ENCODE measurements at regions not wholly inside any gene's neighbourhood (a gene's known extent, or its start where the extent isn't known, plus 50 kb on each side); places are given as distances from the start of the nearest gene placed in this dataset.

DNA sequence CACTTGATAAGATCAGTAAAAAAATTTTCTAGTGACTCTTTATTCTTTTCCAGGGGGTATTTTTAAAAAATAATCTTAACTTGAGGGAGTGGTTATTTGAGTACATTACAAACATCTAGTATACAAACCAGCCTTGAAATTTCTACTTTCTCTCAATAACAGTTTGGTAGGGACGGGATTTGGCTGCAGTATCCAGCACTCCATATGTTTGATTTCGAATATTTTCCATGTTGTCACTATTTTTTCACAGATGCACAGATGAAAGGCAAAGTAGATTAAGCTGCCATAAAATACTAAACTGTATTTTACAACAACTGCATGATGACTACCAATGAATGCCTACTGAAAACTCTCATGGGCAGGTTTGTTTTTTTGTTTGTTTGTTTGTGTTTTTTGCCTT is 225.0 kb downstream of the COX7B2 start:
- H3K36me3 Mint-ChIP-seq = no peaks in the 10 kb centered on the region
- Histone ChIP-seq H3K27me3 (ENCODE audit: control insufficient read depth in 2 of 2, insufficient read depth in 2 of 2, low read length in 2 of 2) (no peaks in the 10 kb centered on the region), H4K20me1 (ENCODE audit: insufficient read depth, low read length) (no peaks in the 10 kb centered on the region), H2AFZ (ENCODE audit: insufficient read depth, low read depth, low read length, poor library complexity, severe bottlenecking) (no peak overlapping the region), H3K4me2 (replicated peaks; ENCODE audit: extremely low read depth, low read length, poor library complexity, severe bottlenecking) (no peak overlapping the region), H3K27ac (ENCODE audit: low read depth in 1 of 2, low read length in 2 of 2) (no peak overlapping the region), H3K9me3 (replicated peaks in 1 of 2; ENCODE audit: control insufficient read depth in 1 of 2, insufficient read depth in 1 of 2, low read length in 2 of 2) (peaks cover 0 to 13% of the 10 kb centered on the region in 2 donors), H3K4me1 (ENCODE audit: control insufficient read depth in 1 of 2, insufficient read depth in 2 of 2, low read length in 2 of 2) (no peaks in the 10 kb centered on the region), H3K4me3 (replicated peaks in 1 of 3; ENCODE audit: low read depth in 2 of 3, low read length in 3 of 3) (no peak overlapping the region), H3K36me3 (replicated peaks in 1 of 2; ENCODE audit: control insufficient read depth in 1 of 2, insufficient read depth in 2 of 2, low read length in 2 of 2) (no peaks in the 10 kb centered on the region), H3K9ac (ENCODE audit: insufficient read depth, low read length, poor library complexity, severe bottlenecking) (no peak overlapping the region), H3K79me2 (ENCODE audit: insufficient read depth, low read length) (no peaks in the 10 kb centered on the region)
- peaks cover 0 to 9% (median 6%) of the 10 kb centered on the region in 7 donors for H3K9me3 Mint-ChIP-seq
- H3K4me1 Mint-ChIP-seq = no peaks in the 10 kb centered on the region
- H3K27me3 Mint-ChIP-seq (ENCODE audit: low read depth in 3 of 3) = no peaks in the 10 kb centered on the region
- DNase-seq = no peak
- no peak overlapping the region for H3K27ac Mint-ChIP-seq
- H3K4me3 Mint-ChIP-seq = no peak overlapping the region
- intact Hi-C loops (cut with micrococcal nuclease) = no loop called here
- no CpG with 5 or more reads among the region's 2 CpGs for WGBS (ENCODE audit: insufficient coverage)
- TF ChIP-seq, protein P1, sequence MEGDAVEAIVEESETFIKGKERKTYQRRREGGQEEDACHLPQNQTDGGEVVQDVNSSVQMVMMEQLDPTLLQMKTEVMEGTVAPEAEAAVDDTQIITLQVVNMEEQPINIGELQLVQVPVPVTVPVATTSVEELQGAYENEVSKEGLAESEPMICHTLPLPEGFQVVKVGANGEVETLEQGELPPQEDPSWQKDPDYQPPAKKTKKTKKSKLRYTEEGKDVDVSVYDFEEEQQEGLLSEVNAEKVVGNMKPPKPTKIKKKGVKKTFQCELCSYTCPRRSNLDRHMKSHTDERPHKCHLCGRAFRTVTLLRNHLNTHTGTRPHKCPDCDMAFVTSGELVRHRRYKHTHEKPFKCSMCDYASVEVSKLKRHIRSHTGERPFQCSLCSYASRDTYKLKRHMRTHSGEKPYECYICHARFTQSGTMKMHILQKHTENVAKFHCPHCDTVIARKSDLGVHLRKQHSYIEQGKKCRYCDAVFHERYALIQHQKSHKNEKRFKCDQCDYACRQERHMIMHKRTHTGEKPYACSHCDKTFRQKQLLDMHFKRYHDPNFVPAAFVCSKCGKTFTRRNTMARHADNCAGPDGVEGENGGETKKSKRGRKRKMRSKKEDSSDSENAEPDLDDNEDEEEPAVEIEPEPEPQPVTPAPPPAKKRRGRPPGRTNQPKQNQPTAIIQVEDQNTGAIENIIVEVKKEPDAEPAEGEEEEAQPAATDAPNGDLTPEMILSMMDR (IDR thresholded peaks at IDR 0.05) = no peak

DNA sequence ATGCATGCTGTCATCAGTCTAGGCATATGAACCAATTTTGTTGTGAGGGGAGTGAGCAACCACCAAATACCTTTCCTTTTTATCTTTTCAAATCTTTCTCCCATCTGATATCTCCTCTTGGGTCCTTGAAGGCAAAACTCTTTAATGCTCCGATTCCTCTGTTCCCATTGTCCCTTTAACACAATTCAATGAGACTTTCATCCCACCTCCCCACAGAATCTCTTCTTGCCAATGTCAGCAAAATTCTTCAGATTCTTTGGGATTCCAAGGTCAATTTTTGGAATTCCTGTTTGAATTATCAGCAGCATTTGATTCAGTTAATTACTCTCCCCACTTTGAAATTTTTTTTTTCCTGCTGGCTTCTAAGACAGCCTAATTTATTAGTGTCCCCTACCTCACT is 232.7 kb downstream of the COX7B2 start:
- no peaks in the 10 kb centered on the region for H3K4me1 ChIP-seq (ENCODE audit: control insufficient read depth in 1 of 2, insufficient read depth in 2 of 2, low read length in 2 of 2)
- no peak overlapping the region for H3K27ac ChIP-seq (ENCODE audit: low read depth in 1 of 2, low read length in 2 of 2)
- no peak overlapping the region for H3K4me3 ChIP-seq (replicated peaks in 1 of 3; ENCODE audit: low read depth in 2 of 3, low read length in 3 of 3)
- H3K9me3 ChIP-seq (replicated peaks in 1 of 2; ENCODE audit: control insufficient read depth in 1 of 2, insufficient read depth in 1 of 2, low read length in 2 of 2) = peaks cover 0 to 8% of the 10 kb centered on the region in 2 donors
- no peaks in the 10 kb centered on the region for H3K27me3 ChIP-seq (ENCODE audit: control insufficient read depth in 2 of 2, insufficient read depth in 2 of 2, low read length in 2 of 2)
- Mint-ChIP-seq H3K27ac (no peak overlapping the region), H3K4me3 (no peak overlapping the region), H3K4me1 (no peaks in the 10 kb centered on the region), H3K36me3 (no peaks in the 10 kb centered on the region), H3K27me3 (ENCODE audit: low read depth in 3 of 3) (peaks cover 0 to 2% (median 0%) of the 10 kb centered on the region in 3 donors), H3K9me3 (peaks cover 0 to 11% (median 3%) of the 10 kb centered on the region in 7 donors)
- WGBS (ENCODE audit: insufficient coverage) = 85% methylated on average over 1 of the region's 1 CpG
- H3K4me2 ChIP-seq (replicated peaks; ENCODE audit: extremely low read depth, low read length, poor library complexity, severe bottlenecking) = no peak overlapping the region
- H3K9ac ChIP-seq (ENCODE audit: insufficient read depth, low read length, poor library complexity, severe bottlenecking) = no peak overlapping the region
- no peak overlapping the region for H2AFZ ChIP-seq (ENCODE audit: insufficient read depth, low read depth, low read length, poor library complexity, severe bottlenecking)
- intact Hi-C loops (cut with micrococcal nuclease) = no loop called here
- no peaks in the 10 kb centered on the region for H3K36me3 ChIP-seq (replicated peaks in 1 of 2; ENCODE audit: control insufficient read depth in 1 of 2, insufficient read depth in 2 of 2, low read length in 2 of 2)
- TF ChIP-seq, protein P1 (IDR thresholded peaks at IDR 0.05) = no peak
- H4K20me1 ChIP-seq (ENCODE audit: insufficient read depth, low read length) = no peaks in the 10 kb centered on the region
- DNase-seq = no peak
- no peaks in the 10 kb centered on the region for H3K79me2 ChIP-seq (ENCODE audit: insufficient read depth, low read length)

All from CD14-positive monocyte (primary cell).